ENCODE measurements at regions not wholly inside any gene's neighbourhood (a gene's known extent, or its start where the extent isn't known, plus 50 kb on each side); places are given as distances from the start of the nearest gene placed in this dataset.

- in situ Hi-C loops (cut with HindIII; ENCODE audit: low sequenced_read_pairs): no loop called here
- DNase-seq (ENCODE audit: low spot score): peak; percentile 16
Observed at GRCh38 chr15:70424937-70425411, 327.3 kb upstream of the TLE3 start.

- in situ Hi-C loops (cut with HindIII; ENCODE audit: low sequenced_read_pairs): no loop called here
- no peak for DNase-seq (ENCODE audit: low spot score)
Observed at GRCh38 chr15:70423267-70423666, 325.6 kb upstream of the TLE3 start.

GRCh38 chr15:70422342-70422741 is 324.6 kb upstream of the TLE3 start:
- DNase-seq (ENCODE audit: low spot score): no peak
- in situ Hi-C loops (cut with HindIII; ENCODE audit: low sequenced_read_pairs): no loop called here

GRCh38 chr15:70420948-70421482 is 323.3 kb upstream of the TLE3 start:
- in situ Hi-C loops (cut with HindIII; ENCODE audit: low sequenced_read_pairs): no loop called here
- DNase-seq (ENCODE audit: low spot score): no peak

- in situ Hi-C loops (cut with HindIII; ENCODE audit: low sequenced_read_pairs): no loop called here
- no peak for DNase-seq (ENCODE audit: low spot score)
Observed at GRCh38 chr15:70420086-70420947, 322.6 kb upstream of the TLE3 start.

- in situ Hi-C loops (cut with HindIII; ENCODE audit: low sequenced_read_pairs): no loop called here
- DNase-seq (ENCODE audit: low spot score): no peak
Observed at GRCh38 chr15:70418943-70419342, 321.2 kb upstream of the TLE3 start.

GRCh38 chr15:70417535-70417934 is 319.8 kb upstream of the TLE3 start:
- in situ Hi-C loops (cut with HindIII; ENCODE audit: low sequenced_read_pairs): no loop called here
- DNase-seq (ENCODE audit: low spot score): no peak

- no peak for DNase-seq (ENCODE audit: low spot score)
- in situ Hi-C loops (cut with HindIII; ENCODE audit: low sequenced_read_pairs): no loop called here
Observed at GRCh38 chr15:70416829-70417228, 319.1 kb upstream of the TLE3 start.

GRCh38 chr15:70415398-70415797 is 317.7 kb upstream of the TLE3 start:
- in situ Hi-C loops (cut with HindIII; ENCODE audit: low sequenced_read_pairs): no loop called here
- no peak for DNase-seq (ENCODE audit: low spot score)

GRCh38 chr15:70414626-70415025 is 316.9 kb upstream of the TLE3 start:
- in situ Hi-C loops (cut with HindIII; ENCODE audit: low sequenced_read_pairs): no loop called here
- DNase-seq (ENCODE audit: low spot score): no peak

- in situ Hi-C loops (cut with HindIII; ENCODE audit: low sequenced_read_pairs): no loop called here
- no peak for DNase-seq (ENCODE audit: low spot score)
Observed at GRCh38 chr15:70412794-70413193, 315.1 kb upstream of the TLE3 start.

GRCh38 chr15:70411143-70411863 is 313.6 kb upstream of the TLE3 start:
- no peak for DNase-seq (ENCODE audit: low spot score)
- in situ Hi-C loops (cut with HindIII; ENCODE audit: low sequenced_read_pairs): no loop called here

GRCh38 chr15:70410371-70410985 is 312.8 kb upstream of the TLE3 start:
- in situ Hi-C loops (cut with HindIII; ENCODE audit: low sequenced_read_pairs): no loop called here
- DNase-seq (ENCODE audit: low spot score): no peak

- in situ Hi-C loops (cut with HindIII; ENCODE audit: low sequenced_read_pairs): no loop called here
- no peak for DNase-seq (ENCODE audit: low spot score)
Observed at GRCh38 chr15:70409388-70409787, 311.7 kb upstream of the TLE3 start.

GRCh38 chr15:70407955-70408354 is 310.2 kb upstream of the TLE3 start:
- no peak for DNase-seq (ENCODE audit: low spot score)
- in situ Hi-C loops (cut with HindIII; ENCODE audit: low sequenced_read_pairs): no loop called here

- no peak for DNase-seq (ENCODE audit: low spot score)
- in situ Hi-C loops (cut with HindIII; ENCODE audit: low sequenced_read_pairs): no loop called here
Observed at GRCh38 chr15:70407336-70407670, 309.6 kb upstream of the TLE3 start.

- DNase-seq (ENCODE audit: low spot score): no peak
- in situ Hi-C loops (cut with HindIII; ENCODE audit: low sequenced_read_pairs): no loop called here
Observed at GRCh38 chr15:70406617-70407335, 309.1 kb upstream of the TLE3 start.

- DNase-seq (ENCODE audit: low spot score): no peak
- in situ Hi-C loops (cut with HindIII; ENCODE audit: low sequenced_read_pairs): no loop called here
Observed at GRCh38 chr15:70401709-70402108, 304.0 kb upstream of the TLE3 start.

- no peak for DNase-seq (ENCODE audit: low spot score)
- in situ Hi-C loops (cut with HindIII; ENCODE audit: low sequenced_read_pairs): no loop called here
Observed at GRCh38 chr15:70400766-70401541, 303.2 kb upstream of the TLE3 start.

Data from G401 (cell line).